Glutamatergic neuron (in vitro differentiated cells): ENCODE measurements at regions not wholly inside any gene's neighbourhood (a gene's known extent, or its start where the extent isn't known, plus 50 kb on each side); places are given as distances from the start of the nearest gene placed in this dataset.

ENCODE experiments used
- DNase-seq: peaks from one replicate; pipeline ENCODE4 v3.0.0; 2022
- H3K27ac Mint-ChIP-seq: one replicate; pipeline ENCODE4 v1.8.0; 2020; ENCODE audit warnings: mild to moderate bottlenecking, mixed read lengths, inconsistent platforms; ENCODE audit not compliant: unreplicated experiment
- H3K27me3 Mint-ChIP-seq: one replicate; pipeline ENCODE4 v1.8.0; 2020; ENCODE audit warnings: mild to moderate bottlenecking, moderate library complexity, mixed read lengths, inconsistent platforms; ENCODE audit not compliant: unreplicated experiment
- H3K36me3 Mint-ChIP-seq: one replicate; pipeline ENCODE4 v1.8.0; 2020; ENCODE audit warnings: mild to moderate bottlenecking, mixed read lengths, inconsistent platforms; ENCODE audit not compliant: unreplicated experiment
- H3K4me1 Mint-ChIP-seq: one replicate; pipeline ENCODE4 v1.8.0; 2020; ENCODE audit warnings: mild to moderate bottlenecking, low read depth, mixed read lengths, inconsistent platforms; ENCODE audit not compliant: unreplicated experiment
- H3K4me3 Mint-ChIP-seq: one replicate; pipeline ENCODE4 v1.8.0; 2020; ENCODE audit warnings: mild to moderate bottlenecking, mixed read lengths, inconsistent platforms; ENCODE audit not compliant: unreplicated experiment
- H3K9me3 Mint-ChIP-seq: one replicate; pipeline ENCODE4 v1.8.0; 2020; ENCODE audit warnings: mild to moderate bottlenecking, moderate library complexity, mixed read lengths, inconsistent platforms; ENCODE audit not compliant: unreplicated experiment
- TF ChIP-seq, protein P1 (sequence below): fragments of 200-600 bp; sonication (generic); IDR thresholded peaks from one replicate; pipeline ENCODE4 v1.5.0; 2021; ENCODE audit not compliant: partially characterized antibody, unreplicated experiment

DNA sequence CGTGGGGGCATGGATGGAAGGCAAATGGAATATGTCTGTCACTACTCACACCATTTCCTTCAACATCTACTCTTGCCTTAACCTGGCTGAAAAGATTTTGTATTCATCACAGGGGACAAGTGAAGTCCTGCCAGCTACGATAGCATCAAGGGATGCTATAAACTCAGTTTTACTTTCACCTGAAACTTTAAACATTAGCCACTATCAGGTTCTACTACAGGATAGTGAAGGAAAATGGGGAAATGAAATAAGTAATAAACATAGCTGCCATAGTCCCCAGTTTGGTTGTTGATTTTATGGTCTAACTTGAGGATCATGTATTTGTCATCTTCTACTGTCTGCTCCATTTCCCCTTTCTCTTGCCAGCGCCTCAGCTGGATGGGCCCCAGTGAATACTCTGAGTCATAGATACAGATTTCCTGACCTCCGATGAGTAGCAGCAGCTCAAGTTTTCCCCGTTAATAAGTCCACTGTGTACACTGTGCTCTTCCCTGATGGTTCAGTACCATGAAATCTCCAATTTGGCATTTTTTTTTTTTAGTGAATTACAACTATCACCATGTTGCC, 338.2 kb upstream of the SLCO3A1 start:
- peaks cover 4% of the 10 kb centered on the region for H3K27me3 Mint-ChIP-seq
- no peak for DNase-seq
- H3K9me3 Mint-ChIP-seq: no peaks in the 10 kb centered on the region
- TF ChIP-seq, protein P1, sequence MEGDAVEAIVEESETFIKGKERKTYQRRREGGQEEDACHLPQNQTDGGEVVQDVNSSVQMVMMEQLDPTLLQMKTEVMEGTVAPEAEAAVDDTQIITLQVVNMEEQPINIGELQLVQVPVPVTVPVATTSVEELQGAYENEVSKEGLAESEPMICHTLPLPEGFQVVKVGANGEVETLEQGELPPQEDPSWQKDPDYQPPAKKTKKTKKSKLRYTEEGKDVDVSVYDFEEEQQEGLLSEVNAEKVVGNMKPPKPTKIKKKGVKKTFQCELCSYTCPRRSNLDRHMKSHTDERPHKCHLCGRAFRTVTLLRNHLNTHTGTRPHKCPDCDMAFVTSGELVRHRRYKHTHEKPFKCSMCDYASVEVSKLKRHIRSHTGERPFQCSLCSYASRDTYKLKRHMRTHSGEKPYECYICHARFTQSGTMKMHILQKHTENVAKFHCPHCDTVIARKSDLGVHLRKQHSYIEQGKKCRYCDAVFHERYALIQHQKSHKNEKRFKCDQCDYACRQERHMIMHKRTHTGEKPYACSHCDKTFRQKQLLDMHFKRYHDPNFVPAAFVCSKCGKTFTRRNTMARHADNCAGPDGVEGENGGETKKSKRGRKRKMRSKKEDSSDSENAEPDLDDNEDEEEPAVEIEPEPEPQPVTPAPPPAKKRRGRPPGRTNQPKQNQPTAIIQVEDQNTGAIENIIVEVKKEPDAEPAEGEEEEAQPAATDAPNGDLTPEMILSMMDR: no peak
- no peaks in the 10 kb centered on the region for H3K36me3 Mint-ChIP-seq
- no peak overlapping the region for H3K27ac Mint-ChIP-seq
- no peak overlapping the region for H3K4me3 Mint-ChIP-seq
- no peaks in the 10 kb centered on the region for H3K4me1 Mint-ChIP-seq

DNA sequence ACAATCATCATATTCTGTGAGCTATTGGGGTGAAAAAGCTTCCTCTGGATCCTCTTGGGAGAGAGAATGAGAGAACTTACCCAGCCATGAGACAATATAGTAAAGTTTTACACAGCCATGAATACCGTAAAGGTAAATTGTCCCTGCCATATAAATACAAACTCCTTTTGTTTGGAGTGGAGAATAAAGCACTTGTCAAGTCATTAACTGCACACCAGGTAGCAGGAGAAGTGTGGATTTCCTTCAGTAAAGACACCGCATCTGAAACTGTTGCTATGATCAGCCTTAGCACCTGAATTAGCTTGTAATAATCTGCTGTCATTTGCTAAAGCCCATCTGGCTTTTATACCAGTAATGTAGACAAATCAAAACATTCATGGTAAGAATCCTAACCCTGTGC, 336.6 kb upstream of the SLCO3A1 start:
- H3K27me3 Mint-ChIP-seq: no peaks in the 10 kb centered on the region
- H3K4me3 Mint-ChIP-seq: no peak overlapping the region
- TF ChIP-seq, protein P1: no peak
- no peaks in the 10 kb centered on the region for H3K4me1 Mint-ChIP-seq
- H3K36me3 Mint-ChIP-seq: no peaks in the 10 kb centered on the region
- H3K27ac Mint-ChIP-seq: no peak overlapping the region
- H3K9me3 Mint-ChIP-seq: no peaks in the 10 kb centered on the region
- DNase-seq: no peak

DNA sequence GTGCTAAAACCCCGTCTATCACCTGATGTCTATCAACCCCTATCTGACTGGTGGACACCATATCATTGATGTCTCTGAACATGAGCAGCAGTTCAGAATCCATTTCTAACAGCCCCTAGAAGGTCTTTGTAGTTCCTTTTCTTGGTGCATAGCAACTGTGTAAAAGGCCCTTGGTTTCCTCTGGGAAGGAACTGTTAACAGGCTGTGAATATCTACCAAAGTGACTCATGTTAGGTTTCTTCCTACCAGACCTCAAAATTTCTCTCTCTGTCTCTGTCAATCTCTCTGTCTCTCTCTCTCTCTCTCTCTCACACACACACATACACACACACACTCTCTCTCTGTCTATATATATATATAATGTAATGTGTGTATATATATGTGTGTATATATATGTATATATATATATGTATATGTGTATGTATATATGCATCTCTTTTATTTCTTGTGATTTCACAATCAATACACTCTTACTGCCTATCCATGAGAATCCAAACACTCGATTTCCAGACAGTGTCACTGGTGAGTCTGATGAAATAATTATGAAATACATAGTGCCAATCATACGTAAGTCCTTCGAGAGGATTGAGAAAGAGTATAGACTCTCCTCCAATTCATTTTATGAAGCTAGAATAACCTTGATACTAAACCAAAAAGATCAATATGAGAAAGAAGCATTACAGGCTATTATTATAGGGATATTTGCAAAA, 335.9 kb upstream of the SLCO3A1 start:
- Mint-ChIP-seq H3K27me3 (no peaks in the 10 kb centered on the region), H3K4me1 (no peaks in the 10 kb centered on the region), H3K36me3 (no peaks in the 10 kb centered on the region), H3K9me3 (no peaks in the 10 kb centered on the region), H3K27ac (no peak overlapping the region), H3K4me3 (no peak overlapping the region)
- TF ChIP-seq, protein P1: no peak
- DNase-seq: no peak

DNA sequence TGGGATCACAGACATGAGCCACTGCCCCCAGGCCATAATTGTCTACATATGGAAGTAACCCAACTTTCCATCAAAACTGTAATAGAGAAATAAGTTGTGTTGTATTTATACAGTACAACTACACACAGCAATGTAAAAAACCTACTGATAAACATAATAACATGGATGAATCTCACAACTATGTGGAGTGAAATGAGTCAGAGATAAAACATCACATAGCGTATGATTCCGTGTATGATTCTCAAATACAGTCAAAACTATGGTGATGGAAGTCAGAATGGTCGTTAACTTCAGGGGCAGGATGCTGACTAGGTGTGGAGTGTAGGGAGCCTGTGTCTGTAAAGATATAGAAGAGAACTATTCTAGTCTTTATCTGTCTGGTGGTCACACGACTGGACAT, 332.7 kb upstream of the SLCO3A1 start:
- H3K27ac Mint-ChIP-seq: no peak overlapping the region
- peaks cover 5% of the 10 kb centered on the region for H3K36me3 Mint-ChIP-seq
- H3K9me3 Mint-ChIP-seq: no peaks in the 10 kb centered on the region
- no peak for DNase-seq
- no peaks in the 10 kb centered on the region for H3K27me3 Mint-ChIP-seq
- no peak overlapping the region for H3K4me3 Mint-ChIP-seq
- no peaks in the 10 kb centered on the region for H3K4me1 Mint-ChIP-seq
- TF ChIP-seq, protein P1: no peak

DNA sequence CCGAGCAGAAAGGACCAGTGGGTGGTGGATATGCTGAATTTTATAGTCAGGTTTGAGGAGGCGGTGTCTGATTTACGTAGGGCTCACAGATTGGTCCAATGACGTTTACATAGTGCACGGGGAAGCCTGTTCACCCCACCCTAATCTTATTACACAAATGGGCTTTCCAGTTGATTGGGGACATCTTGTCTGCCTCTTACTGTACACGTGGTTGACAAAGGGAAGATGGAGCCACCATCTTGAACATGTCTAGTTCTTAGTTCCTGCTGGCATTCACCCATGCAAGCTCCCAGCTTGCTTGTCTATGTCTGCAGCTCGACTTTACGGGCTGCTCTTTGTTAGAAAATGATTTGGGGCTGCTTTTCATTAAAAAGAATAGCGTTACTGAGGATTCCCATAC, 332.0 kb upstream of the SLCO3A1 start:
- no peak for DNase-seq
- Mint-ChIP-seq H3K4me3 (no peak overlapping the region), H3K27ac (no peak overlapping the region), H3K27me3 (no peaks in the 10 kb centered on the region), H3K9me3 (no peaks in the 10 kb centered on the region), H3K36me3 (peaks cover 5% of the 10 kb centered on the region), H3K4me1 (no peaks in the 10 kb centered on the region)
- TF ChIP-seq, protein P1: no peak
